Liver (tissue), 3 donors: ENCODE measurements at regions not wholly inside any gene's neighbourhood (a gene's known extent, or its start where the extent isn't known, plus 50 kb on each side); places are given as distances from the start of the nearest gene placed in this dataset.

Experiments
- EGR1 ChIP-seq, 2 donors: IDR thresholded peaks; 2 replicates each; pipeline ENCODE4 v1.6.1; 2016 to 2018; ENCODE audit warnings: antibody characterized with exemption in 2 of 2, low read depth in 2 of 2
- FOXA1 ChIP-seq: IDR thresholded peaks from 2 replicates; pipeline ENCODE4 v1.6.1; 2016; ENCODE audit warnings: antibody characterized with exemption
- GABPA ChIP-seq, 2 donors: IDR thresholded peaks in 1 of 2; conservative IDR thresholded peaks in 1 of 2; 2 replicates each; pipeline ENCODE4 v1.6.1; 2016; ENCODE audit warnings: antibody characterized with exemption in 2 of 2, mild to moderate bottlenecking in 1 of 2, moderate library complexity in 1 of 2
- HNF4A ChIP-seq, 2 donors: conservative IDR thresholded peaks; 2 replicates each; pipeline ENCODE4 v1.6.1; 2016; ENCODE audit warnings: antibody characterized with exemption in 2 of 2, mild to moderate bottlenecking in 2 of 2
- JUND ChIP-seq, 2 donors: IDR thresholded peaks; 2 replicates each; pipeline ENCODE4 v1.6.1; 2016; ENCODE audit warnings: antibody characterized with exemption in 2 of 2
- MAX ChIP-seq: IDR thresholded peaks from 2 replicates; pipeline ENCODE4 v1.6.1; 2016; ENCODE audit warnings: antibody characterized with exemption
- NR2F2 ChIP-seq: IDR thresholded peaks from 2 replicates; pipeline ENCODE4 v1.6.1; 2016; ENCODE audit warnings: antibody characterized with exemption
- RAD21 ChIP-seq, 2 donors: IDR thresholded peaks; 2 replicates each; pipeline ENCODE4 v1.6.1; 2016; ENCODE audit warnings: antibody characterized with exemption in 2 of 2, mild to moderate bottlenecking in 2 of 2
- RXRA ChIP-seq, 2 donors: IDR thresholded peaks; 2 replicates each; pipeline ENCODE4 v1.6.1; 2017 to 2018; ENCODE audit warnings: antibody characterized with exemption in 2 of 2, mild to moderate bottlenecking in 1 of 2
- TAF1 ChIP-seq: conservative IDR thresholded peaks from 2 replicates; pipeline ENCODE4 v1.6.1; 2016; ENCODE audit warnings: antibody characterized with exemption, mild to moderate bottlenecking
- YY1 ChIP-seq: IDR thresholded peaks from 2 replicates; pipeline ENCODE4 v1.6.1; 2016; ENCODE audit warnings: antibody characterized with exemption, mild to moderate bottlenecking
- TF ChIP-seq, protein P1 (sequence below): fragments of 150-350 bp; IDR thresholded peaks from 2 replicates; pipeline ENCODE4 v1.5.1; 2017; ENCODE audit warnings: improper control_type of control experiment, low read depth, low read length; ENCODE audit not compliant: missing input control
- TF ChIP-seq, protein P2 (sequence below): IDR thresholded peaks from 2 replicates; pipeline ENCODE4 v1.6.1; 2016; ENCODE audit warnings: antibody characterized with exemption, mild to moderate bottlenecking
- donor health status: healthy.
- donor health status: healthy.

GRCh38 chr18:28946471-28946870 lies 769.5 kb upstream of the CDH2 start:
- TF ChIP-seq, protein P1, sequence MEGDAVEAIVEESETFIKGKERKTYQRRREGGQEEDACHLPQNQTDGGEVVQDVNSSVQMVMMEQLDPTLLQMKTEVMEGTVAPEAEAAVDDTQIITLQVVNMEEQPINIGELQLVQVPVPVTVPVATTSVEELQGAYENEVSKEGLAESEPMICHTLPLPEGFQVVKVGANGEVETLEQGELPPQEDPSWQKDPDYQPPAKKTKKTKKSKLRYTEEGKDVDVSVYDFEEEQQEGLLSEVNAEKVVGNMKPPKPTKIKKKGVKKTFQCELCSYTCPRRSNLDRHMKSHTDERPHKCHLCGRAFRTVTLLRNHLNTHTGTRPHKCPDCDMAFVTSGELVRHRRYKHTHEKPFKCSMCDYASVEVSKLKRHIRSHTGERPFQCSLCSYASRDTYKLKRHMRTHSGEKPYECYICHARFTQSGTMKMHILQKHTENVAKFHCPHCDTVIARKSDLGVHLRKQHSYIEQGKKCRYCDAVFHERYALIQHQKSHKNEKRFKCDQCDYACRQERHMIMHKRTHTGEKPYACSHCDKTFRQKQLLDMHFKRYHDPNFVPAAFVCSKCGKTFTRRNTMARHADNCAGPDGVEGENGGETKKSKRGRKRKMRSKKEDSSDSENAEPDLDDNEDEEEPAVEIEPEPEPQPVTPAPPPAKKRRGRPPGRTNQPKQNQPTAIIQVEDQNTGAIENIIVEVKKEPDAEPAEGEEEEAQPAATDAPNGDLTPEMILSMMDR: no peak
- no peak for TF ChIP-seq JUND (IDR thresholded peaks at IDR 0.05)
- no peak for TF ChIP-seq MAX
- TF ChIP-seq, protein P2, sequence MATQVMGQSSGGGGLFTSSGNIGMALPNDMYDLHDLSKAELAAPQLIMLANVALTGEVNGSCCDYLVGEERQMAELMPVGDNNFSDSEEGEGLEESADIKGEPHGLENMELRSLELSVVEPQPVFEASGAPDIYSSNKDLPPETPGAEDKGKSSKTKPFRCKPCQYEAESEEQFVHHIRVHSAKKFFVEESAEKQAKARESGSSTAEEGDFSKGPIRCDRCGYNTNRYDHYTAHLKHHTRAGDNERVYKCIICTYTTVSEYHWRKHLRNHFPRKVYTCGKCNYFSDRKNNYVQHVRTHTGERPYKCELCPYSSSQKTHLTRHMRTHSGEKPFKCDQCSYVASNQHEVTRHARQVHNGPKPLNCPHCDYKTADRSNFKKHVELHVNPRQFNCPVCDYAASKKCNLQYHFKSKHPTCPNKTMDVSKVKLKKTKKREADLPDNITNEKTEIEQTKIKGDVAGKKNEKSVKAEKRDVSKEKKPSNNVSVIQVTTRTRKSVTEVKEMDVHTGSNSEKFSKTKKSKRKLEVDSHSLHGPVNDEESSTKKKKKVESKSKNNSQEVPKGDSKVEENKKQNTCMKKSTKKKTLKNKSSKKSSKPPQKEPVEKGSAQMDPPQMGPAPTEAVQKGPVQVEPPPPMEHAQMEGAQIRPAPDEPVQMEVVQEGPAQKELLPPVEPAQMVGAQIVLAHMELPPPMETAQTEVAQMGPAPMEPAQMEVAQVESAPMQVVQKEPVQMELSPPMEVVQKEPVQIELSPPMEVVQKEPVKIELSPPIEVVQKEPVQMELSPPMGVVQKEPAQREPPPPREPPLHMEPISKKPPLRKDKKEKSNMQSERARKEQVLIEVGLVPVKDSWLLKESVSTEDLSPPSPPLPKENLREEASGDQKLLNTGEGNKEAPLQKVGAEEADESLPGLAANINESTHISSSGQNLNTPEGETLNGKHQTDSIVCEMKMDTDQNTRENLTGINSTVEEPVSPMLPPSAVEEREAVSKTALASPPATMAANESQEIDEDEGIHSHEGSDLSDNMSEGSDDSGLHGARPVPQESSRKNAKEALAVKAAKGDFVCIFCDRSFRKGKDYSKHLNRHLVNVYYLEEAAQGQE: no peak
- no peak for TF ChIP-seq FOXA1
- TF ChIP-seq YY1: no peak
- no peak for TF ChIP-seq NR2F2
- no peak for TF ChIP-seq HNF4A (conservative IDR thresholded peaks at IDR 0.05)
- TF ChIP-seq RAD21 (IDR thresholded peaks at IDR 0.05): no peak
- no peak for TF ChIP-seq RXRA (IDR thresholded peaks at IDR 0.05)
- TF ChIP-seq GABPA (IDR thresholded peaks at IDR 0.05 in 1 of 2, conservative IDR thresholded peaks at IDR 0.05 in 1 of 2): no peak
- no peak for TF ChIP-seq TAF1
- TF ChIP-seq EGR1 (IDR thresholded peaks at IDR 0.05; ENCODE audit: low read depth in 2 of 2): no peak
